ENCODE measurements at regions not wholly inside any gene's neighbourhood (a gene's known extent, or its start where the extent isn't known, plus 50 kb on each side); places are given as distances from the start of the nearest gene placed in this dataset.

DNA sequence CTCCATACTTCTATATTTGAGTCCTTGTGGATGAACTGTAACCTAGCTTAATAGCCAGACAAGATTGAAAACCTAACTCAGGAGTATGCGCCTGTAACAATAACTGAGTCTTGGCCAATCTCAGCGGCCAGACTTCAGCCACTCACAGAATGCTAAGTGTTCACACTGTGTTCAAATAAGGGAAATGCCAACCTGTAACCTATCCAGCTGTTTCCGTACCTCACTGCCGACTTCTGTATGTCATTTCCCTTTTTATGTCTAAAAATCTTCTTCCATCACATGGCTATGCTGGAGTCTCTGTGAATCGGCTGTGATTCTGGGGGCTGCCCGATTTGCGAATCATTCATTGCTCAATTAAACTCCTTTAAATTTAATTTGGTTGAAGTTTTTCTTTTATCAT is 169.2 kb downstream of the NFKBIZ start (continued):
- TF ChIP-seq CTCF (IDR thresholded peaks at IDR 0.05 in 2 of 3, conservative IDR thresholded peaks at IDR 0.05 in 1 of 3; ENCODE audit: borderline replicate concordance in 1 of 3, insufficient read depth in 1 of 3, low read depth in 2 of 3, low read length in 2 of 3) (no peak), ELF1 (IDR thresholded peaks at IDR 0.05; ENCODE audit: borderline replicate concordance, low read depth) (no peak)

GRCh38 chr3:102020735-102021134 is 171.4 kb downstream of the NFKBIZ start:
- H3K9ac ChIP-seq (ENCODE audit: low read length), result no peak overlapping the region
- no peaks in the 10 kb centered on the region for H3K4me1 ChIP-seq (ENCODE audit: control insufficient read depth in 1 of 2, insufficient read depth in 2 of 2, low read length in 2 of 2)
- RAD21 ChIA-PET (ENCODE audit: low non-redundant PET in 1 of 2, low total read pairs in 2 of 2, uncharacterized antibody in 2 of 2, unreplicated experiment in 2 of 2), result no interaction called here
- no peaks in the 10 kb centered on the region for H4K20me1 ChIP-seq (ENCODE audit: insufficient read depth)
- TF ChIP-seq, protein P1, sequence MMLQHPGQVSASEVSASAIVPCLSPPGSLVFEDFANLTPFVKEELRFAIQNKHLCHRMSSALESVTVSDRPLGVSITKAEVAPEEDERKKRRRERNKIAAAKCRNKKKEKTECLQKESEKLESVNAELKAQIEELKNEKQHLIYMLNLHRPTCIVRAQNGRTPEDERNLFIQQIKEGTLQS (IDR thresholded peaks at IDR 0.05), result no peak
- no peak for TF ChIP-seq MAX (IDR thresholded peaks at IDR 0.05)
- TF ChIP-seq FOSL1 (IDR thresholded peaks at IDR 0.05; ENCODE audit: low read depth), result no peak
- no peak for TF ChIP-seq RAD21 (IDR thresholded peaks at IDR 0.05; ENCODE audit: low read depth)
- no peak overlapping the region for H2AFZ ChIP-seq (ENCODE audit: low read depth, low read length, poor library complexity, severe bottlenecking)
- H3K4me3 ChIP-seq (replicated peaks in 1 of 2; ENCODE audit: low read depth in 1 of 2, low read length in 2 of 2), result no peak overlapping the region
- no peaks in the 10 kb centered on the region for H3K79me2 ChIP-seq (ENCODE audit: insufficient read depth, low read length)
- POLR2A ChIA-PET, result no interaction called here
- CTCF ChIA-PET, result no interaction called here
- DNase-seq (ENCODE audit: low read depth, low spot score) (no peak), ATAC-seq (no peak)
- no peaks in the 10 kb centered on the region for H3K9me3 ChIP-seq (ENCODE audit: control insufficient read depth in 1 of 2, insufficient read depth in 1 of 2, low read depth in 1 of 2, low read length in 2 of 2)
- intact Hi-C loops (cut with micrococcal nuclease), result no loop called here
- H3K27ac ChIP-seq (ENCODE audit: low read depth, low read length), result no peak overlapping the region
- no peaks in the 10 kb centered on the region for H3K27me3 ChIP-seq (ENCODE audit: insufficient read depth, low read length)
- no peaks in the 10 kb centered on the region for H3K36me3 ChIP-seq (ENCODE audit: control insufficient read depth in 1 of 2, insufficient read depth in 2 of 2, low read length in 2 of 2)
- H3K9me2 ChIP-seq (ENCODE audit: insufficient read depth), result no peaks in the 10 kb centered on the region
- no TSS peak for BruUV-seq (replicated peaks)
- H3K4me2 ChIP-seq (ENCODE audit: low read length), result no peak overlapping the region

All from HCT116 (cell line).